Nucleus accumbens (tissue), 56 donors: ENCODE measurements at regions not wholly inside any gene's neighbourhood (a gene's known extent, or its start where the extent isn't known, plus 50 kb on each side); places are given as distances from the start of the nearest gene placed in this dataset.
"Not testable (repeated sequence)": the region's sequence is repeated elsewhere in the genome, so short reads cannot be mapped to it uniquely, and the experiment has no call there.

Source experiments
- DNase-seq, 56 donors: peaks; one replicate each; lab custom pipeline; 2025; lab: John Stamatoyannopoulos, UW

GRCh38 chrX:114097427-114097826 lies 486.5 kb upstream of the HTR2C start:
- no peak for DNase-seq

GRCh38 chrX:114095789-114096188 lies 488.1 kb upstream of the HTR2C start:
- no peak for DNase-seq

GRCh38 chrX:114087543-114087942 lies 496.3 kb upstream of the HTR2C start:
- no peak for DNase-seq

- DNase-seq, result no peak
These were observed 506.1 kb upstream of the HTR2C start for GRCh38 chrX:114077773-114078172.

- no peak for DNase-seq
These were observed 508.7 kb upstream of the HTR2C start for GRCh38 chrX:114075073-114075673.

- DNase-seq, result no peak
These were observed 510.0 kb upstream of the HTR2C start for GRCh38 chrX:114073926-114074325.

- no peak for DNase-seq
These were observed 512.5 kb upstream of the HTR2C start for GRCh38 chrX:114071412-114071811.

GRCh38 chrX:114065577-114066223 lies 518.2 kb upstream of the HTR2C start:
- DNase-seq, result no peak

GRCh38 chrX:114061226-114061625 lies 522.7 kb upstream of the HTR2C start:
- no peak for DNase-seq

GRCh38 chrX:114058988-114059418 lies 524.9 kb upstream of the HTR2C start:
- no peak for DNase-seq

GRCh38 chrX:114057422-114057821 lies 526.5 kb upstream of the HTR2C start:
- not testable (repeated sequence) for DNase-seq

- DNase-seq, result no peak
These were observed 532.1 kb upstream of the HTR2C start for GRCh38 chrX:114051667-114052315.

- DNase-seq, result no peak
These were observed 533.6 kb upstream of the HTR2C start for GRCh38 chrX:114050075-114050796.

- DNase-seq, result no peak
These were observed 534.8 kb upstream of the HTR2C start for GRCh38 chrX:114049063-114049462.

- no peak for DNase-seq
These were observed 536.3 kb upstream of the HTR2C start for GRCh38 chrX:114047558-114047957.

- DNase-seq, result no peak
These were observed 537.1 kb upstream of the HTR2C start for GRCh38 chrX:114046695-114047279.

- not testable (repeated sequence) for DNase-seq
These were observed 542.4 kb upstream of the HTR2C start for GRCh38 chrX:114041470-114041869.

GRCh38 chrX:114040661-114041269 lies 543.1 kb upstream of the HTR2C start:
- DNase-seq, result not testable (repeated sequence)

- not testable (repeated sequence) for DNase-seq
These were observed 543.8 kb upstream of the HTR2C start for GRCh38 chrX:114040111-114040510.

- no peak for DNase-seq
These were observed 545.5 kb upstream of the HTR2C start for GRCh38 chrX:114038358-114038757.
